GM12878 (cell line): ENCODE measurements at regions not wholly inside any gene's neighbourhood (a gene's known extent, or its start where the extent isn't known, plus 50 kb on each side); places are given as distances from the start of the nearest gene placed in this dataset.

Experiments
- ATAC-seq: fragments of 200-7000 bp; cut with Tn5 transposase; 3 replicates; pipeline ENCODE4 v1.9.1; 2020; ENCODE audit warnings: mild to moderate bottlenecking, moderate library complexity
- BruUV-seq: library from RNA; stranded (reverse); fragments of 400-500 nt; replicated peaks from 2 replicates; lab custom pipeline; 2021; lab: Mats Ljungman, UMichigan
- CTCF ChIA-PET: fragments of 300-600 bp; sonication (Branson Sonifier 250); formaldehyde crosslinking; extraction: SDS; loops from one replicate; lab custom pipeline; 2021; ENCODE audit warnings: inconsistent platforms; lab: Yijun Ruan, JAX
- POLR2A ChIA-PET: fragments of 350-600 bp; formaldehyde crosslinking; extraction: SDS; loops from one replicate; lab custom pipeline; 2021; ENCODE audit warnings: inconsistent platforms; lab: Charles Lee
- RAD21 ChIA-PET: fragments of 300-600 bp; sonication (Branson Sonifier 250); formaldehyde crosslinking; loops from one replicate; lab custom pipeline; 2023; ENCODE audit warnings: antibody characterized with exemption; ENCODE audit not compliant: unreplicated experiment; lab: Charles Lee
- SMC1A ChIA-PET: fragments of 300-600 bp; sonication (Branson Sonifier 250); formaldehyde crosslinking; loops from one replicate; lab custom pipeline; 2023; ENCODE audit not compliant: unreplicated experiment, uncharacterized antibody; lab: Charles Lee
- DNase-seq: peaks from one replicate; pipeline ENCODE4 v3.0.0-alpha.2; 2011; ENCODE audit warnings: low read depth, low spot score
- FAIRE-seq: peaks from 3 replicates; lab custom pipeline; 2011; peaks lifted over from hg19 to GRCh38; lab: Jason Lieb, UNC
- H2AFZ ChIP-seq: 2 replicates; pipeline ENCODE4 v1.6.0; 2011; ENCODE audit warnings: low read depth, low read length, control low read depth; ENCODE audit not compliant: control insufficient read depth
- H3K27ac ChIP-seq: 2 replicates; pipeline ENCODE4 v1.5.1; 2011; ENCODE audit warnings: control low read depth; ENCODE audit not compliant: control insufficient read depth, insufficient read depth
- H3K27me3 ChIP-seq, 2 experiments: replicated peaks in 1 of 2; 2 replicates each; pipeline versions ENCODE4 v1.6.0 to v1.6.1; 2011; ENCODE audit warnings: low read length in 1 of 2; ENCODE audit not compliant: control insufficient read depth in 2 of 2, insufficient read depth in 2 of 2
- H3K36me3 ChIP-seq, 2 experiments: 2 replicates each; pipeline ENCODE4 v1.5.1; 2011; ENCODE audit warnings: low read length in 1 of 2; ENCODE audit not compliant: control insufficient read depth in 2 of 2, insufficient read depth in 2 of 2
- H3K4me1 ChIP-seq: 2 replicates; pipeline ENCODE4 v1.6.1; 2011; ENCODE audit warnings: mild to moderate bottlenecking, low read length, moderate library complexity, mixed read lengths; ENCODE audit not compliant: control insufficient read depth, insufficient read depth
- H3K4me2 ChIP-seq: 2 replicates; pipeline ENCODE4 v1.6.0; 2011; ENCODE audit warnings: control low read depth; ENCODE audit not compliant: control insufficient read depth, insufficient read depth
- H3K4me3 ChIP-seq: fragments of 200-600 bp; sonication (generic); 2 replicates; pipeline ENCODE4 v1.5.1; 2016
- H3K79me2 ChIP-seq: 2 replicates; pipeline ENCODE4 v1.6.0; 2011; ENCODE audit warnings: low read length; ENCODE audit not compliant: control insufficient read depth, insufficient read depth
- H3K9ac ChIP-seq: 2 replicates; pipeline ENCODE4 v1.8.0; 2011; ENCODE audit warnings: low read length, control low read depth, mixed read lengths; ENCODE audit not compliant: control insufficient read depth, insufficient read depth
- H3K9me3 ChIP-seq: replicated peaks from 3 replicates; pipeline ENCODE4 v1.5.1; 2011; ENCODE audit warnings: mild to moderate bottlenecking, low read length; ENCODE audit not compliant: control insufficient read depth, insufficient read depth
- H4K20me1 ChIP-seq: 2 replicates; pipeline ENCODE4 v1.6.0; 2011; ENCODE audit not compliant: control insufficient read depth, insufficient read depth
- ASH2L ChIP-seq: fragments of 300-600, 200-600 bp; sonication (generic); IDR thresholded peaks from 2 replicates; pipeline ENCODE4 v1.6.1; 2017; ENCODE audit warnings: low read depth, mild to moderate bottlenecking, borderline replicate concordance
- BRCA1 ChIP-seq: IDR thresholded peaks from 2 replicates; pipeline ENCODE4 v1.6.1; 2011; ENCODE audit warnings: low read depth, low read length, improper control_type of control experiment
- HDAC6 ChIP-seq: fragments of 200-600 bp; sonication (generic); IDR thresholded peaks from one replicate; pipeline ENCODE4 v1.8.0; 2017; ENCODE audit warnings: antibody characterized with exemption; ENCODE audit not compliant: unreplicated experiment
- MEF2B ChIP-seq: fragments of 450-650 bp; IDR thresholded peaks from 2 replicates; pipeline ENCODE4 v1.6.1; 2018; ENCODE audit warnings: mild to moderate bottlenecking, moderate library complexity; ENCODE audit not compliant: partially characterized antibody, poor library complexity, severe bottlenecking
- SRF ChIP-seq, 2 experiments: IDR thresholded peaks; 2 replicates each; pipeline ENCODE4 v1.6.1; 2011; ENCODE audit warnings: low read depth in 2 of 2, low read length in 2 of 2, mild to moderate bottlenecking in 1 of 2, moderate library complexity in 1 of 2
- WGBS: methylation state at CpG from one replicate; pipeline ENCODE4 v1.1.6; 2016; ENCODE audit warnings: low lambda C conversion rate; ENCODE audit not compliant: insufficient replicate concordance, insufficient coverage; ENCODE audit errors: missing lambda C conversion rate; 5-methylcytosine and 5-hydroxymethylcytosine counted together
- in situ Hi-C: fragments of 300-500 bp; cut with MboI; formaldehyde crosslinking; loops from 9 replicates; pipeline ENCODE4 v1.14.3; 2018; ENCODE audit warnings: mixed read lengths
- intact Hi-C: fragments of 100-400 bp; cut with micrococcal nuclease; formaldehyde crosslinking; loops from one replicate; pipeline ENCODE4 v1.14.2; 2022; ENCODE audit not compliant: unreplicated experiment
- TF ChIP-seq, protein P1 (sequence below): fragments of 150-350 bp; IDR thresholded peaks from 2 replicates; pipeline ENCODE4 v1.6.1; 2014; ENCODE audit warnings: mild to moderate bottlenecking, low read depth, low read length
- TF ChIP-seq, protein P2 (sequence below): fragments of 450-650 bp; IDR thresholded peaks from 2 replicates; pipeline ENCODE4 v1.6.1; 2018; ENCODE audit warnings: mild to moderate bottlenecking, low read depth, moderate library complexity; ENCODE audit not compliant: partially characterized antibody

DNA sequence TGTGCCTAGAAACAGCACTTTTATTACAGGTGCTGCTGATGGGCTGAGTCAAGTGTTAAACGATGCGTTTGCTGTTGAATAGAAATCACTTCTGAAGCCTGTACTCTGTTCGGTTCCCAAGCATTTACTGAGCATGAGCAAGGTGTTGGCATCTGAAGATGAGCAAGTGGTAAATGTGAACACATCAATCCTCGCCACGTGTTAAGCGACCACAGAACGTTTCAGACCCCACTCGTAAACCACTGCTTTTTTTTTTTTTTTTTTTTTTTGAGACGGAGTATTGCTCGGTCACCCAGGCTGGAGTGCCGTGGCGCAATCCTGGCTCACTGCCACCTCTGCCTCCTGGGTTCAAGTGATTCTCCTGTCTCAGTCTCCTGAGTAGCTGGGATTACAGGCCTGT lies 241.2 kb downstream of the SETD4 start:
- H3K4me2 ChIP-seq: no peak overlapping the region
- H3K4me1 ChIP-seq: no peaks in the 10 kb centered on the region
- H4K20me1 ChIP-seq: no peaks in the 10 kb centered on the region
- ChIA-PET RAD21 (no interaction called here), POLR2A (no interaction called here), CTCF (interaction anchor here (1.0 kb wide), 1 partner anchor 20 kb away, joined by 3 read pairs; no protein-coding TSS in a partner anchor), SMC1A (no interaction called here)
- H3K36me3 ChIP-seq: no peaks in the 10 kb centered on the region
- ATAC-seq (no peak), FAIRE-seq (no peak), DNase-seq (no peak)
- no peak overlapping the region for H3K27ac ChIP-seq
- H3K9me3 ChIP-seq: no peaks in the 10 kb centered on the region
- no peak overlapping the region for H3K9ac ChIP-seq
- no peaks in the 10 kb centered on the region for H3K79me2 ChIP-seq
- 30% methylated on average over 8 of the region's 12 CpGs for WGBS
- H3K27me3 ChIP-seq: no peaks in the 10 kb centered on the region
- TF ChIP-seq SRF (IDR thresholded peaks at IDR 0.05; ENCODE audit: low read depth in 2 of 2, low read length in 2 of 2) (no peak), HDAC6 (no peak), BRCA1 (no peak), MEF2B (no peak), ASH2L (no peak)
- TF ChIP-seq, protein P1, sequence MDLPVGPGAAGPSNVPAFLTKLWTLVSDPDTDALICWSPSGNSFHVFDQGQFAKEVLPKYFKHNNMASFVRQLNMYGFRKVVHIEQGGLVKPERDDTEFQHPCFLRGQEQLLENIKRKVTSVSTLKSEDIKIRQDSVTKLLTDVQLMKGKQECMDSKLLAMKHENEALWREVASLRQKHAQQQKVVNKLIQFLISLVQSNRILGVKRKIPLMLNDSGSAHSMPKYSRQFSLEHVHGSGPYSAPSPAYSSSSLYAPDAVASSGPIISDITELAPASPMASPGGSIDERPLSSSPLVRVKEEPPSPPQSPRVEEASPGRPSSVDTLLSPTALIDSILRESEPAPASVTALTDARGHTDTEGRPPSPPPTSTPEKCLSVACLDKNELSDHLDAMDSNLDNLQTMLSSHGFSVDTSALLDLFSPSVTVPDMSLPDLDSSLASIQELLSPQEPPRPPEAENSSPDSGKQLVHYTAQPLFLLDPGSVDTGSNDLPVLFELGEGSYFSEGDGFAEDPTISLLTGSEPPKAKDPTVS: no peak
- TF ChIP-seq, protein P2, sequence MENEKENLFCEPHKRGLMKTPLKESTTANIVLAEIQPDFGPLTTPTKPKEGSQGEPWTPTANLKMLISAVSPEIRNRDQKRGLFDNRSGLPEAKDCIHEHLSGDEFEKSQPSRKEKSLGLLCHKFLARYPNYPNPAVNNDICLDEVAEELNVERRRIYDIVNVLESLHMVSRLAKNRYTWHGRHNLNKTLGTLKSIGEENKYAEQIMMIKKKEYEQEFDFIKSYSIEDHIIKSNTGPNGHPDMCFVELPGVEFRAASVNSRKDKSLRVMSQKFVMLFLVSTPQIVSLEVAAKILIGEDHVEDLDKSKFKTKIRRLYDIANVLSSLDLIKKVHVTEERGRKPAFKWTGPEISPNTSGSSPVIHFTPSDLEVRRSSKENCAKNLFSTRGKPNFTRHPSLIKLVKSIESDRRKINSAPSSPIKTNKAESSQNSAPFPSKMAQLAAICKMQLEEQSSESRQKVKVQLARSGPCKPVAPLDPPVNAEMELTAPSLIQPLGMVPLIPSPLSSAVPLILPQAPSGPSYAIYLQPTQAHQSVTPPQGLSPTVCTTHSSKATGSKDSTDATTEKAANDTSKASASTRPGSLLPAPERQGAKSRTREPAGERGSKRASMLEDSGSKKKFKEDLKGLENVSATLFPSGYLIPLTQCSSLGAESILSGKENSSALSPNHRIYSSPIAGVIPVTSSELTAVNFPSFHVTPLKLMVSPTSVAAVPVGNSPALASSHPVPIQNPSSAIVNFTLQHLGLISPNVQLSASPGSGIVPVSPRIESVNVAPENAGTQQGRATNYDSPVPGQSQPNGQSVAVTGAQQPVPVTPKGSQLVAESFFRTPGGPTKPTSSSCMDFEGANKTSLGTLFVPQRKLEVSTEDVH: no peak
- H2AFZ ChIP-seq: no peak overlapping the region
- no TSS peak for BruUV-seq
- no peak overlapping the region for H3K4me3 ChIP-seq
- in situ Hi-C loops: no loop called here
- intact Hi-C loops: no loop called here
